RCC 7860 (cell line): ENCODE measurements at regions not wholly inside any gene's neighbourhood (a gene's known extent, or its start where the extent isn't known, plus 50 kb on each side); places are given as distances from the start of the nearest gene placed in this dataset.
"Not testable (repeated sequence)": the region's sequence is repeated elsewhere in the genome, so short reads cannot be mapped to it uniquely, and the experiment has no call there.

Experiments
- DNase-seq: peaks from one replicate; pipeline ENCODE4 v3.0.0-alpha.2; 2015; ENCODE audit warnings: low spot score
- FAIRE-seq: peaks from 2 replicates; lab custom pipeline; 2012; peaks lifted over from hg19 to GRCh38; lab: Jason Lieb, UNC

- no peak for FAIRE-seq
- DNase-seq: no peak
These were observed 841.5 kb downstream of the SLC16A7 start for GRCh38 chr12:60437297-60437696.

DNA sequence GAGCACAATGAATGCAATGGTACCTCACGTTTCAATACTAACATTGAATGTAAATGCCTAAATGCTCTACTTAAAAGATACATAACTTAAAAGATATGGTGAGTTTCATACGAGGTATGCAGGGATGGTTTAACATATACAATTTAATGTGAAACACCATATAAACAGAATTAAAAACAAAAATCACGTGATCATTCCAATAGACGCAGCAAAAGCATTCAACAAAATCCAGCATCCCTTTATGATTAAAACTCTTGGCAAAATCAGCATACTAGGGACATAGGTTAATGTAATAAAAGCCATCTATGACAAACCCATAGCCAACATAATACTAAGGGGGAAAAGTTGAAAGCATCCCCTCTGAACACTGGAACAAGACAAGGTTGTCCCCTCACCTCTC lies 845.7 kb downstream of the SLC16A7 start:
- DNase-seq (no peak), FAIRE-seq (no peak)

DNA sequence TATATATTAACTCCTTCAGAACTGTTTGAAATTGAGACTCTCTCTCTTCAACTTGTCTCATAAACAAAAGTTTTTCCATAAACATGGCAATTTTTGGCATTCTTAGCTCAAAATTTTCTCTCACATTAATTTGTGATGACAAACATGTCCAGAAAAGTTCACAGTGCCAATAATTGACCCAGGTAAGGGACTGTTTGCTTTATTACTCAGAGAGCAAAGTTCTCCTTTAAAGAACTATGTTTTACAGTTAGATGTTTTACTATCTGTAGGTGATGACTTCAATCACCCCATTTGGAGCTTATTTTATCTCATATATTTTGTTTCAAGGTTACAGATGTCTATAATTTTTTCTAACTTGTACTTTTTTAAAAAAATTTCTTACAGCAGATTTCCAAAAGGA lies 855.6 kb downstream of the SLC16A7 start:
- no peak for FAIRE-seq
- no peak for DNase-seq

- DNase-seq (no peak), FAIRE-seq (no peak)
These were observed 869.2 kb downstream of the SLC16A7 start for GRCh38 chr12:60465060-60465459.

DNA sequence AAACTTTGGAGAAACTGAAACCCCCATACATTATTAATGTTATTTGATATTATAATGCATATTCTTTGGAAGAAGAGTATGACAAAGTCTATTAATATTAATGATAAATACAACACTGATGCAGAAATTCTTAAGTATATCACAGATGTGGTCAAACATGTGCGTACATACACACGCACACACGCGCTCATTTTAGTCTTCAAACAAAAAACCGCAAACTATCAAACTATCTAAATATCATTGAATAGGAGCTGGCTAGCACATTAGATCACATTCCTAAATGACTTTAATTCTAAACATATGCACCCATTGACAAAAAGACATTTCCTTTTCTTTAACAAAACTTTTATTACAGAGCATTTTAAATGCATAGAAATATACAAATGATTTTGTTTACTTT lies 872.7 kb downstream of the SLC16A7 start:
- FAIRE-seq (no peak), DNase-seq (no peak)

DNA sequence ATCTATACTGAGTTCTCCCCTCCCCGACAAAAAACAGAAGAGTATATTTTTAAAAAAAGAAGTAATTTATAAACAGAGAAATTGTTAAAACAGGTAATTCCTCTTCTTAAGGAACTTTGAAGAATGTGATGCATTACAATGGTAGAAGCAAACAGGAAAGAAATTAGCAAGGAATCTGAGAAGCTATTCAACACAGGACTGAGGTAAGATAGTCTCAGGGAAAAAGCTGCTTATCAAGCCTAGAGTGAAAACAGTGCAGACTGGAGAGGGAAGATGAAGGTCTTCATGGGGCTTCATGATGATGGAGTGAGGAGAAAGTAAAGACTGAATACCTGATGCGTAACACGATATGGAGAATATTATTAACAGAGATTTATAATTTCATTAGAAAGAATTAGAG lies 880.0 kb downstream of the SLC16A7 start:
- FAIRE-seq (no peak), DNase-seq (no peak)

GRCh38 chr12:60487284-60487683 lies 891.5 kb downstream of the SLC16A7 start:
- FAIRE-seq: no peak

GRCh38 chr12:60489071-60489470 lies 893.2 kb downstream of the SLC16A7 start:
- DNase-seq: no peak
- FAIRE-seq: no peak

More at GRCh38 chr12:60487284-60487683, 891.5 kb downstream of the SLC16A7 start:
- no peak for DNase-seq

- FAIRE-seq (no peak), DNase-seq (peak; percentile 16)
These were observed 898.4 kb downstream of the SLC16A7 start for GRCh38 chr12:60494244-60494643.

DNA sequence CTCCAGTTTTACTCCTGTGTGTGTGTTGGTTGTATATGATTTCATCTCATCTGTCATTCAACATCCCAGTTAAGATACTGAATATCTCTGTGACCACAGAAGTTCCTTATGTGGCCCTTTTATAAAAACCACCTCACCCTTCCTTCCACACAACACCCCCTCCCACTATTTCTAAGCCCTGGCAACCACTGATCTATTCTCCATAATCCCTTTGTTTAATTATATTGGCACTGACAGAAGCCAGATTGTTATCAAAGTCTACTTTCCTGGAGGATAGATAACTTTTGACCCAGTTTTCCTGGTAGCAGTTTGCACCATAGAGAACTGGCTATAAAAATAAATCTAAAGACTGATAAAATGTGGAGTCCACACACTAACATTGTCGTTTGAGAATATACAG lies 902.8 kb downstream of the SLC16A7 start:
- FAIRE-seq (no peak), DNase-seq (no peak)

DNA sequence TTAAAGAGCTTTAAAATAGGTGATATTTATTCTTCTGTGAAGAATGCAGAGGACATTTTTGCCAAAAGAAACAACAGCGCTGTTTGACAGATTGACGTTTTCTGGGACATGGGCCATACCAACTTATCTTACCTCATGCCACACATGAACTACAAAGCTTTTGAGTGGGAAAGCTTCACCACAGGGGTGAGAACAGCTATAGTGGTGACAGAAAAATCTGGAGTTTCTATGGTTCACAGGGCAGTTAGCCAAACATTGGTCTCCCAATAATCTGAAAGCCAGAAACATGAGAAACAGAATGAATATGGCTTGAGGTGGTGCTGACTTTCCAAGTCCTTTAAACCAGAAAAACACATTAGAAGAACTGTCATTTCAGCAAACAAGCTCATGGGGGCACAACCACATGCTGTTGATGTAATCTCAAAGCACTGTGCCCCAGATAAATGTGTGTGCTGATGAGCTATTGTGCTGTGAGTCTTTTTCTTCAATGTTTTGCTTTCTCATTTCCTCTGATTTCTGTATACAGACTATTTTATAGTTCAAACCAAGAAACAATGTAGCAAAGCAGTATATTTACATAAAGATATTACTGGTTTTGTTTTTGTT lies 905.4 kb downstream of the SLC16A7 start:
- no peak for FAIRE-seq
- DNase-seq: no peak

- no peak for FAIRE-seq
- no peak for DNase-seq
These were observed 927.0 kb downstream of the SLC16A7 start for GRCh38 chr12:60522684-60523400.

DNA sequence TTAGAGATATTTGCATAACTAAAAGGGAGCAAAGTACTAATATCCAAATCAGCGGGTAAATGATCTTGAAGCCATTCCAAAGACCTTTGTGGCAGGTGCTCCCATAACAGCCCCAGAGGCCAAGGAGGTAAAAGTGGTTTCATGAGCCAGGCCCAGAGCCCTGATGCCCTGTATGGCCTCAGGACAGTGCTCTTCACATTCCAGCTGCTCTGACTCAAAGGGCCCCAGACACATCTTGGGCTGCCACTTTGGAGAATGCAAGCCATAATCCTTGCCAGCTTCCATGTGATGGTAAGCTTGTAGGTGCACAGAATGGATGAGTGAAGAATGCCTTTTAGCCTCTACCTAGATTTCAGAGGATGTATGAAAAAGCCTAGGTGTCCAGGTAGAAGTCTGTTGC lies 933.4 kb downstream of the SLC16A7 start:
- FAIRE-seq (no peak), DNase-seq (no peak)

- FAIRE-seq: no peak
- DNase-seq: no peak
These were observed 933.9 kb downstream of the SLC16A7 start for GRCh38 chr12:60529723-60530122.

GRCh38 chr12:60535363-60535762 lies 939.5 kb downstream of the SLC16A7 start:
- no peak for DNase-seq
- FAIRE-seq: no peak

GRCh38 chr12:60539592-60539991 lies 943.8 kb downstream of the SLC16A7 start:
- FAIRE-seq: no peak
- DNase-seq: no peak

GRCh38 chr12:60568914-60569313 lies 973.1 kb downstream of the SLC16A7 start:
- DNase-seq: no peak
- no peak for FAIRE-seq

DNA sequence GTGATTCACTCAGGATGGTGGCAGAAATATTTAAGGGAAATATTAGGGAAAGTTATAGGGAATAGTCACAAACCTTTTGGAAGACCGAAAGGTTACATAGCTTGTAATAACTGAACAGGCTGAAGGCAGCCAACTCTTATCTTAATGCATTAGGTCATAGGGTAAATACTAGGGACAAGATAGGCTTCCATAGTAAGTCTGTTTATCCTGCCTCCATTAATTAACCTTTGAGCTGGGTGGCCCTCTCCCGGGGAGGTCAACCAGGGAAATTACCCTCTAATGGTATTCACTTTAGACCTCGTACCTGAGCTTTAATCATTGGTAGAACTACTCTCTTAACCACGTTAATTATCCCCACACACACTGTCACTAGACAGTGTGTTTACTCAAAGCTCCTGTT lies 981.8 kb downstream of the SLC16A7 start:
- FAIRE-seq (no peak), DNase-seq (no peak)

DNA sequence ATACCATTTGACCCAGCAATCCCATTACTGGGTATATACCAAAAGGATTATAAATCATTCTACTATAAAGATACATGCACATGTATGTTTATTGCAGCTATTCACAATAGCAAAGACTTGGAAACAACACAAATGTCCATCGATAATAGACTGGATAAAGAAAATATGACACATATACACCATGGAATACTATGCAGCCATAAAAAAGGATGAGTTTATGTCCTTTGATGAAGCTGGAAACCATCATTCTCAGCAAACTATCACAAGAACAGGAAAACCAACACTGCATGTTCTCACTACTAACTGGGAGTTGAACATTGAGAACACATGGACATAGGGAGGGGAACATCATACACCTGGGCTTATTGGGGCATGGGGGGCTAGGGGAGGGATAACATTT lies 991.8 kb downstream of the SLC16A7 start:
- not testable (repeated sequence) for FAIRE-seq, DNase-seq

DNA sequence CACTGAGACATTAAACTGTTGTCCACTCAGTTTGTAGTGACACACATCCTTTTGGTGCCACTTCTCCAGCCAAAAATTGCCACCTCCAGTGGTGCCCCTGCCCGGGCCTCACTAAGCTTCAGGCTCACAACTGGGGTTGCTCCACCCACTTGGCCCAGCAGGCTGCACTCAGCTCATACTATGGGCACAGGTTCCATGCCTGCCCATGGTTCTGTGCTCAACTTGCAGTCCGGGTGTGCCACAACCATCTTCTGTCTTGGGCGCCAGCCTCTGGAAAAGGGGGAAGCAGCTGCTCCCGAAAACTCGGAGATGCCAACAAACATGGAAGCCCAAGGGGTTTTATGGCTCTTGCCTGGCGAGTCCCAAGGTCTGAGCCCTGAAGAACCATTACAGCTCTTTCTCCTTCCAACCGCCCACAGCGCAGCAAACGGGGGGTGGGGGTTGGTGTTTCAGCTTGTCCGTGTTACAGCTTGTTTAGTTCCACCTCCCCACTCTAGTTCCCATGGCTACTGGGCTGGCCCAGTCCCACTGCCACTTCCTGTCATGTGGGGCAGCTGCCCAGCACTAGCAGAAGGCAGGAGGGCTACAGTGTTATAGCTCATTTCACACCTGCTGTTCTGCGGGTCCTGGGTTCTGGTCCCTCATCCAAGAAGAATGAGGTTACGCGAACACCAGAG lies 998.3 kb downstream of the SLC16A7 start:
- no peak for FAIRE-seq
- no peak for DNase-seq

DNA sequence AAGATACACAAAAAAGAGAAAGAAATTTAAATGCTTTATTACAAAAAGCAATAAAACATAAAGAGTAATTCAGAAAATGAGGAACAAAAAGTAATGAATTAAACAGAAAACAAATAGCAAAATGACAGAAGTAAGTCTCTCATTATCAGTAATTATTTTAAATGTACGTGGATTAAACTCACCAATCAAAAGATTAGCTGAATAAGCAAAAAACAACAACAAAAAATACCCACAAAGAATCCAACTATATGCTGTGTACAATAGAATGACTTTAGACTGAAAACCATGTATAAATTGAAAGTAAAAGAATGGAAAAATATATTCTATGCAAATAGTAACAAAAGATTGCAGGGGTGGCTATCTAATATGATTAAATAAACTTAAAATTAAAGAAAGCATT lies 1006.8 kb downstream of the SLC16A7 start:
- DNase-seq (no peak), FAIRE-seq (no peak)

DNA sequence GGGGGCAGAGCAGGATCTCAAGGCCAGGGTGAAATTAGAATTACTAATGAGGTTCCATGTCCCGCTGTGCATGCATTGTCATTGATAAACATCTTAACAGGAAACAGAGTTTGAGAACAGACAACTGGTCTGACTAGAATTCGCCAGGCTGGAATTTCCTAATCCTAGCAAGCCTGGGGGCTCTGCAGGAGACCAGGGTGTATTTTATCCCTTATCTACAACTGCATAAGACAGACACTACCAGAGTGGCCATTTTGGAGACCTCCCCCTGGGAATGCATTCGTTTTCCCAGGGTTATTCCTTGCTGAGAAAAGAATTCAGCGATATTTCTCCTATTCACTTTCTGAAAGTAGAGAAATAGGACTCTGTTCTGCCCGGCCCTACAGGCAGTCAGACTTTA lies 1007.6 kb downstream of the SLC16A7 start:
- not testable (repeated sequence) for FAIRE-seq, DNase-seq
